Pulmonary artery endothelial cell (primary cell): ENCODE measurements at regions not wholly inside any gene's neighbourhood (a gene's known extent, or its start where the extent isn't known, plus 50 kb on each side); places are given as distances from the start of the nearest gene placed in this dataset.

Source experiments
- DNase-seq: peaks from one replicate; pipeline ENCODE4 v3.0.0-alpha.2; 2011; ENCODE audit warnings: low read depth, low spot score

GRCh38 chr11:32200136-32200847 is 109.4 kb downstream of the RCN1 start:
- DNase-seq = no peak

GRCh38 chr11:32204751-32205150 is 113.9 kb downstream of the RCN1 start:
- DNase-seq = no peak

GRCh38 chr11:32210556-32210955 is 119.7 kb downstream of the RCN1 start:
- peak; percentile 19 for DNase-seq

GRCh38 chr11:32213223-32213622 is 122.3 kb downstream of the RCN1 start:
- no peak for DNase-seq

- no peak for DNase-seq
Observed at GRCh38 chr11:32215157-32215556, 124.3 kb downstream of the RCN1 start.

- DNase-seq = no peak
Observed at GRCh38 chr11:32216749-32217148, 125.9 kb downstream of the RCN1 start.

- no peak for DNase-seq
Observed at GRCh38 chr11:32219320-32219719, 128.4 kb downstream of the RCN1 start.

GRCh38 chr11:32221476-32222032 is 130.7 kb downstream of the RCN1 start:
- DNase-seq = no peak

- no peak for DNase-seq
Observed at GRCh38 chr11:32224580-32224979, 133.7 kb downstream of the RCN1 start.

GRCh38 chr11:32225571-32226285 is 134.9 kb downstream of the RCN1 start:
- DNase-seq = no peak

- no peak for DNase-seq
Observed at GRCh38 chr11:32226480-32226879, 135.6 kb downstream of the RCN1 start.

GRCh38 chr11:32229576-32230240 is 138.8 kb downstream of the RCN1 start:
- DNase-seq = no peak

- DNase-seq = no peak
Observed at GRCh38 chr11:32231909-32232493, 141.1 kb downstream of the RCN1 start.

GRCh38 chr11:32232516-32232915 is 141.6 kb downstream of the RCN1 start:
- DNase-seq = no peak

GRCh38 chr11:32233276-32233675 is 142.4 kb downstream of the RCN1 start:
- DNase-seq = no peak

- no peak for DNase-seq
Observed at GRCh38 chr11:32233928-32234327, 143.1 kb downstream of the RCN1 start.

GRCh38 chr11:32244453-32244852 is 153.6 kb downstream of the RCN1 start:
- no peak for DNase-seq

GRCh38 chr11:32253706-32254105 is 162.8 kb downstream of the RCN1 start:
- DNase-seq = no peak

- no peak for DNase-seq
Observed at GRCh38 chr11:32255841-32256240, 165.0 kb downstream of the RCN1 start.

GRCh38 chr11:32256466-32256865 is 165.6 kb downstream of the RCN1 start:
- DNase-seq = no peak

- no peak for DNase-seq
Observed at GRCh38 chr11:32259641-32260081, 168.8 kb downstream of the RCN1 start.

GRCh38 chr11:32262367-32262766 is 171.5 kb downstream of the RCN1 start:
- no peak for DNase-seq
